ENCODE measurements at regions not wholly inside any gene's neighbourhood (a gene's known extent, or its start where the extent isn't known, plus 50 kb on each side); places are given as distances from the start of the nearest gene placed in this dataset.

GRCh38 chr4:8721621-8722020 is 129.1 kb downstream of the CPZ start:
- no peak for TF ChIP-seq POLR2A (IDR thresholded peaks at IDR 0.05)
- TF ChIP-seq CTCF (IDR thresholded peaks at IDR 0.05 in 4 of 5, conservative IDR thresholded peaks at IDR 0.05 in 1 of 5): no peak

All from gastrocnemius medialis (tissue), 4 donors.